H1 (cell line): ENCODE measurements at regions not wholly inside any gene's neighbourhood (a gene's known extent, or its start where the extent isn't known, plus 50 kb on each side); places are given as distances from the start of the nearest gene placed in this dataset. TPM values are rescaled to one million over a fixed set of nuclear protein-coding genes. Genes with fewer than 3 reads are reported as not detected.

Experiments used
- CTCF ChIA-PET: fragments of 300-600 bp; sonication (Branson Sonifier 250); formaldehyde crosslinking; loops from one replicate; lab custom pipeline; 2021; ENCODE audit not compliant: partially characterized antibody; lab: Charles Lee
- POLR2A ChIA-PET: fragments of 300-600 bp; sonication (Branson Sonifier 250); formaldehyde crosslinking; loops from one replicate; lab custom pipeline; 2021; ENCODE audit warnings: inconsistent platforms; ENCODE audit not compliant: partially characterized antibody; lab: Charles Lee
- DNase-seq, 2 experiments: peaks; one replicate each; pipeline versions ENCODE4 v3.0.0 to v3.0.0-alpha.2; 2010 to 2022; ENCODE audit warnings: low spot score in 2 of 2, low read depth in 1 of 2, mixed read lengths in 1 of 2
- FAIRE-seq: peaks from 2 replicates; lab custom pipeline; 2011; peaks lifted over from hg19 to GRCh38; lab: Jason Lieb, UNC
- H2AFZ ChIP-seq: 2 replicates; pipeline ENCODE4 v1.8.1; 2012; ENCODE audit warnings: low read length, inconsistent platforms
- H2AK5ac ChIP-seq: 2 replicates; pipeline ENCODE4 v1.6.1; 2013; ENCODE audit warnings: low read depth, low read length
- H2BK120ac ChIP-seq: replicated peaks from 2 replicates; pipeline ENCODE3; 2013; ENCODE audit warnings: low read depth, low read length, inconsistent platforms
- H2BK12ac ChIP-seq: 2 replicates; pipeline ENCODE4 v1.6.1; 2013; ENCODE audit warnings: low read depth, low read length
- H2BK15ac ChIP-seq: 2 replicates; pipeline ENCODE4 v1.6.1; 2013; ENCODE audit warnings: low read length
- H2BK20ac ChIP-seq: 2 replicates; pipeline ENCODE4 v1.6.1; 2013; ENCODE audit warnings: low read length
- H2BK5ac ChIP-seq: 2 replicates; pipeline ENCODE4 v1.6.1; 2013; ENCODE audit warnings: low read depth, low read length
- H3K14ac ChIP-seq: 2 replicates; pipeline ENCODE4 v1.6.1; 2013; ENCODE audit warnings: inconsistent platforms; ENCODE audit not compliant: insufficient read length
- H3K18ac ChIP-seq: 2 replicates; pipeline ENCODE4 v1.6.1; 2013; ENCODE audit warnings: low read length; ENCODE audit errors: extremely low read depth
- H3K23ac ChIP-seq: 2 replicates; pipeline ENCODE4 v1.6.1; 2013; ENCODE audit warnings: inconsistent platforms; ENCODE audit not compliant: insufficient read length
- H3K23me2 ChIP-seq: 2 replicates; pipeline ENCODE4 v1.6.1; 2013; ENCODE audit warnings: low read depth, low read length
- H3K27ac ChIP-seq: 2 replicates; pipeline ENCODE4 v1.6.1; 2011; ENCODE audit warnings: low read depth, low read length, inconsistent platforms
- H3K27me3 ChIP-seq, 4 experiments: replicated peaks in 1 of 4; 1 replicate in 1 of 4; 2 replicates in 3 of 4; pipeline versions ENCODE4 v1.6.1 to v1.8.1; 2011 to 2013; ENCODE audit warnings: low read length in 3 of 4, mild to moderate bottlenecking in 3 of 4, inconsistent platforms in 2 of 4, mixed read lengths in 2 of 4, moderate library complexity in 1 of 4; ENCODE audit not compliant: control insufficient read depth in 3 of 4, insufficient read depth in 3 of 4; ENCODE audit errors: extremely low read depth in 1 of 4
- H3K36me3 ChIP-seq, 4 experiments: 2 replicates each; pipeline versions ENCODE4 v1.6.1 to v1.8.1; 2011 to 2013; ENCODE audit warnings: mild to moderate bottlenecking in 4 of 4, low read length in 3 of 4, moderate library complexity in 2 of 4, control low read depth in 1 of 4, inconsistent platforms in 1 of 4; ENCODE audit not compliant: insufficient read depth in 4 of 4, control insufficient read depth in 2 of 4
- H3K4ac ChIP-seq: replicated peaks from 2 replicates; pipeline ENCODE3; 2013; ENCODE audit warnings: low read length, low read depth, mixed read lengths, inconsistent platforms; ENCODE audit not compliant: insufficient read length
- H3K4me1 ChIP-seq, 4 experiments: replicated peaks in 1 of 4; 1 replicate in 1 of 4; 2 replicates in 3 of 4; pipeline versions ENCODE4 v1.6.1 to v1.8.1; 2011 to 2013; ENCODE audit warnings: low read length in 3 of 4, inconsistent platforms in 2 of 4, mixed read lengths in 1 of 4; ENCODE audit not compliant: insufficient read depth in 4 of 4, control insufficient read depth in 3 of 4
- H3K4me2 ChIP-seq, 2 experiments: 2 replicates each; pipeline versions ENCODE4 v1.6.1 to v1.8.1; 2011 to 2013; ENCODE audit warnings: low read depth in 2 of 2, low read length in 2 of 2, control low read depth in 1 of 2, inconsistent platforms in 1 of 2, mild to moderate bottlenecking in 1 of 2; ENCODE audit not compliant: insufficient read depth in 1 of 2
- H3K4me3 ChIP-seq, 4 experiments: fragments of 200-600, 300-600 bp in 1 of 4; sonication (generic), shearing (Covaris generic), sonication (Bioruptor Twin) in 1 of 4; 2 replicates each; pipeline versions ENCODE4 v1.5.1 to v1.8.1; 2011 to 2016; ENCODE audit warnings: low read length in 4 of 4, low read depth in 3 of 4, control low read depth in 2 of 4, inconsistent platforms in 2 of 4, mild to moderate bottlenecking in 2 of 4, mixed read lengths in 1 of 4, moderate library complexity in 1 of 4; ENCODE audit not compliant: insufficient read depth in 2 of 4; ENCODE audit errors: extremely low read depth in 1 of 4
- H3K56ac ChIP-seq: replicated peaks from 2 replicates; pipeline ENCODE3; 2013; ENCODE audit warnings: low read depth, mild to moderate bottlenecking, mixed read lengths, low read length, inconsistent platforms; ENCODE audit not compliant: insufficient read length
- H3K79me1 ChIP-seq: 2 replicates; pipeline ENCODE4 v1.6.1; 2013; ENCODE audit warnings: low read depth, low read length, control low read depth
- H3K79me2 ChIP-seq, 2 experiments: 2 replicates each; pipeline versions ENCODE4 v1.6.1 to v1.8.1; 2012 to 2013; ENCODE audit warnings: low read length in 2 of 2, mild to moderate bottlenecking in 2 of 2, inconsistent platforms in 1 of 2; ENCODE audit not compliant: insufficient read depth in 2 of 2, control insufficient read depth in 1 of 2
- H3K9ac ChIP-seq, 4 experiments: replicated peaks in 1 of 4; 1 replicate in 1 of 4; 2 replicates in 3 of 4; pipeline versions ENCODE4 v1.6.1 to v1.8.1; 2011 to 2013; ENCODE audit warnings: low read depth in 3 of 4, low read length in 3 of 4, control low read depth in 2 of 4, mild to moderate bottlenecking in 2 of 4, moderate library complexity in 2 of 4, inconsistent platforms in 1 of 4; ENCODE audit errors: extremely low read depth in 1 of 4
- H3K9me3 ChIP-seq, 2 experiments: 2 replicates each; pipeline versions ENCODE4 v1.6.1 to v1.8.1; 2012 to 2013; ENCODE audit warnings: mild to moderate bottlenecking in 2 of 2, moderate library complexity in 2 of 2, control low read depth in 1 of 2, inconsistent platforms in 1 of 2, low read depth in 1 of 2, low read length in 1 of 2, mixed read lengths in 1 of 2; ENCODE audit not compliant: insufficient read depth in 2 of 2
- H4K20me1 ChIP-seq, 2 experiments: replicated peaks in 1 of 2; 2 replicates each; pipeline versions ENCODE3 to v1.8.1; 2011 to 2013; ENCODE audit warnings: inconsistent platforms in 2 of 2, low read length in 2 of 2, mild to moderate bottlenecking in 1 of 2; ENCODE audit not compliant: insufficient read depth in 2 of 2, control insufficient read depth in 1 of 2
- H4K5ac ChIP-seq: 2 replicates; pipeline ENCODE4 v1.6.1; 2013; ENCODE audit warnings: low read length, low read depth, mixed read lengths, inconsistent platforms; ENCODE audit not compliant: insufficient read length
- H4K8ac ChIP-seq: 2 replicates; pipeline ENCODE4 v1.8.0; 2013; ENCODE audit warnings: mild to moderate bottlenecking, moderate library complexity, low read length, inconsistent platforms; ENCODE audit not compliant: insufficient read depth; ENCODE audit errors: extremely low read depth
- H4K91ac ChIP-seq: replicated peaks from 2 replicates; pipeline ENCODE3; 2013; ENCODE audit warnings: low read length, mixed read lengths, inconsistent platforms; ENCODE audit not compliant: insufficient read length
- CHD1 ChIP-seq: IDR thresholded peaks from 2 replicates; pipeline ENCODE4 v1.6.1; 2012; ENCODE audit warnings: low read depth, low read length, improper control_type of control experiment
- NRF1 ChIP-seq: IDR thresholded peaks from 2 replicates; pipeline ENCODE4 v1.6.1; 2011; ENCODE audit warnings: mild to moderate bottlenecking, low read depth, low read length, improper control_type of control experiment
- RNF2 ChIP-seq: fragments of 200-900, 300-1000 bp; sonication (generic); IDR thresholded peaks from 2 replicates; pipeline ENCODE4 v1.7.1; 2016; ENCODE audit warnings: borderline replicate concordance, low read depth, mild to moderate bottlenecking, antibody characterized with exemption, low read length; ENCODE audit not compliant: poor library complexity, severe bottlenecking; ENCODE audit errors: missing control alignments
- WGBS, 2 experiments: shearing (Covaris generic) in 1 of 2; methylation state at CpG; one replicate each; pipeline versions ENCODE4 v1.1.6 to v1.1.7; 2013 to 2015; ENCODE audit warnings: low lambda C conversion rate in 2 of 2, mixed read lengths in 2 of 2, inconsistent platforms in 1 of 2, low coverage in 1 of 2, missing lambda C conversion rate in 1 of 2; ENCODE audit not compliant: insufficient replicate concordance in 2 of 2, insufficient coverage in 1 of 2, insufficient read length in 1 of 2; ENCODE audit errors: extremely low coverage in 1 of 2, missing lambda C conversion rate in 1 of 2; 5-methylcytosine and 5-hydroxymethylcytosine counted together
- small RNA-seq: library from polyadenylated mRNA; stranded (forward); fragments of <200 nt; extraction: miRNeasy Mini kit (QIAGEN cat#:217004); gene quantifications from one replicate; pipeline ENCODE3, GENCODE V24; 2013; ENCODE audit not compliant: insufficient read depth

DNA sequence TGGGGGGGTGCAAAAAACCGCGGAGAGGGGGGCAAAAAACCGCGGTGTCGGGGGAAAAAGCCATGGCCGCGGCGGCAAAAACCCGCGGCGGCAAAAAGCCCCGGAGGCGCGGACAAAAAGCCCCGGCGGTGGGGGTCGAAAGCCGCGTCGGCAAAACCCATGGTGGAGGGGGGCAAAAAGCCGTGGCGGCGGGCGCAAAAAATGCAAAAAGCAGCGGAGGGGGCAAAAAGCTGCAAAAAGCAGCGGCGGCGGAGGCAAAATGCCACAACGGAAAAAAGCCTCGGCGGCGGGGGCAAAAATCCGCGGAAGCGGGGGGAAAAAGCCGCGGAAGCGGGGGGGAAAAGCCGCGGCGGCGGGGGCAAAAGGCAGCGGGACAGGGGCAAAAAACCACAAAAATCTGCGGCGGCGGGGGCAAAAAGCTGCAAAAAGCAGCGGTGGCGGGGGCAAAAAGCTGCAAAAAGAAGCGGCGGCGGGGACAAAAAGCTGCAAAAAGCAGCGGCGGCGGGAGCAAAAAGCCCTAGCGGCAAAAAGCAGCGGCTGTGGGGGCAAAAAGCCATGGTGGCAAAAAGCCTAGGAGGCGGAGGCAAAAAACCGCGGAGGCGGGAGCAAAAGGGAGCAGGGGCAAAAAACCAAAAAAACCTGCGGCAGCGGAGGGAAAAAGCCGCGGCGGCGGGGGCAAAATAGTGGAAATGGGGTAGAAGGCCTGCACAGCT, 418.9 kb downstream of the ZNF716 start:
- H2BK12ac ChIP-seq, result no peak overlapping the region
- no peak overlapping the region for H3K4me3 ChIP-seq
- H3K9ac ChIP-seq, result no peak overlapping the region
- H3K27ac ChIP-seq, result no peak overlapping the region
- no peaks in the 10 kb centered on the region for H3K36me3 ChIP-seq
- no peak overlapping the region for H3K14ac ChIP-seq
- no peak overlapping the region for H3K23ac ChIP-seq
- no peaks in the 10 kb centered on the region for H3K23me2 ChIP-seq
- no peak for FAIRE-seq
- no peak overlapping the region for H3K18ac ChIP-seq
- no peaks in the 10 kb centered on the region for H4K20me1 ChIP-seq
- no peaks in the 10 kb centered on the region for H3K4me1 ChIP-seq
- H3K4ac ChIP-seq, result no peak overlapping the region
- H3K56ac ChIP-seq, result no peak overlapping the region
- peaks cover 15 to 34% of the 10 kb centered on the region in 2 experiments; a peak in 3 of 4 replicates for H3K9me3 ChIP-seq
- H2BK120ac ChIP-seq, result no peak overlapping the region
- H2BK20ac ChIP-seq, result no peak overlapping the region
- TF ChIP-seq NRF1, result no peak
- no peak for TF ChIP-seq CHD1
- no peak for TF ChIP-seq RNF2
- TF ChIP-seq, all 59 proteins: peak for 0
- no peaks in the 10 kb centered on the region for H3K27me3 ChIP-seq
- H4K91ac ChIP-seq, result no peak overlapping the region
- no peak overlapping the region for H2AFZ ChIP-seq
- H3K79me1 ChIP-seq, result no peaks in the 10 kb centered on the region
- POLR2A ChIA-PET, result no interaction called here
- H3K4me2 ChIP-seq, result no peak overlapping the region
- no peak overlapping the region for H2BK15ac ChIP-seq
- no peak for DNase-seq
- H4K8ac ChIP-seq, result no peak overlapping the region
- CTCF ChIA-PET, result no interaction called here
- no peak overlapping the region for H2AK5ac ChIP-seq
- H2BK5ac ChIP-seq, result no peak overlapping the region
- no peak overlapping the region for H4K5ac ChIP-seq
- no peaks in the 10 kb centered on the region for H3K79me2 ChIP-seq
- WGBS, 2 experiments, result 88% methylated on average over 26 of the region's 66 CpGs; no CpG with 5 or more reads in 1 of the 2 experiments

Small RNA genes lying in the stretch of these regions (small RNA-seq; reads per million reads assigned to genes)
- gene AC023141.11, result not detected
- gene AC023141.12, result not detected
- not detected for gene AC023141.8
